HTR-8/SVneo (cell line): ENCODE measurements at regions not wholly inside any gene's neighbourhood (a gene's known extent, or its start where the extent isn't known, plus 50 kb on each side); places are given as distances from the start of the nearest gene placed in this dataset.

Source experiments
- DNase-seq: peaks from one replicate; pipeline ENCODE4 v3.0.0; 2011; ENCODE audit warnings: low spot score, mixed read lengths; ENCODE audit not compliant: insufficient read length
- FAIRE-seq: peaks from 2 replicates; lab custom pipeline; 2011; peaks lifted over from hg19 to GRCh38; lab: Jason Lieb, UNC

- no peak for DNase-seq
- FAIRE-seq = no peak
Observed at GRCh38 chr7:68423356-68423755, 1174.9 kb upstream of the AUTS2 start.

- DNase-seq (no peak), FAIRE-seq (no peak)
Observed at GRCh38 chr7:68424658-68425297, 1173.5 kb upstream of the AUTS2 start.

GRCh38 chr7:68425377-68425776, 1172.9 kb upstream of the AUTS2 start:
- FAIRE-seq = no peak
- DNase-seq = no peak

- FAIRE-seq (no peak), DNase-seq (no peak)
Observed at GRCh38 chr7:68429411-68430117, 1168.7 kb upstream of the AUTS2 start.

- DNase-seq (no peak), FAIRE-seq (no peak)
Observed at GRCh38 chr7:68432585-68432984, 1165.7 kb upstream of the AUTS2 start.

- no peak for DNase-seq
- no peak for FAIRE-seq
Observed at GRCh38 chr7:68433462-68434070, 1164.7 kb upstream of the AUTS2 start.

GRCh38 chr7:68434857-68435256, 1163.4 kb upstream of the AUTS2 start:
- FAIRE-seq (no peak), DNase-seq (no peak)

- no peak for FAIRE-seq
Observed at GRCh38 chr7:68438016-68438415, 1160.3 kb upstream of the AUTS2 start.

GRCh38 chr7:68438811-68439210, 1159.5 kb upstream of the AUTS2 start:
- DNase-seq = no peak
- no peak for FAIRE-seq

More at GRCh38 chr7:68438016-68438415, 1160.3 kb upstream of the AUTS2 start:
- no peak for DNase-seq

GRCh38 chr7:68439897-68440296, 1158.4 kb upstream of the AUTS2 start:
- no peak for DNase-seq
- FAIRE-seq = no peak

GRCh38 chr7:68440866-68441265, 1157.4 kb upstream of the AUTS2 start:
- FAIRE-seq = no peak
- no peak for DNase-seq

GRCh38 chr7:68441645-68442044, 1156.6 kb upstream of the AUTS2 start:
- FAIRE-seq (no peak), DNase-seq (no peak)

- no peak for DNase-seq
- no peak for FAIRE-seq
Observed at GRCh38 chr7:68442931-68443631, 1155.2 kb upstream of the AUTS2 start.

- no peak for FAIRE-seq
- DNase-seq = no peak
Observed at GRCh38 chr7:68444042-68444441, 1154.2 kb upstream of the AUTS2 start.

- no peak for FAIRE-seq
Observed at GRCh38 chr7:68444956-68445355, 1153.3 kb upstream of the AUTS2 start.

GRCh38 chr7:68446183-68446582, 1152.1 kb upstream of the AUTS2 start:
- DNase-seq = no peak
- no peak for FAIRE-seq

More at GRCh38 chr7:68444956-68445355, 1153.3 kb upstream of the AUTS2 start:
- no peak for DNase-seq

- no peak for FAIRE-seq
Observed at GRCh38 chr7:68449099-68449498, 1149.2 kb upstream of the AUTS2 start.

GRCh38 chr7:68449816-68450215, 1148.5 kb upstream of the AUTS2 start:
- FAIRE-seq (no peak), DNase-seq (no peak)

More at GRCh38 chr7:68449099-68449498, 1149.2 kb upstream of the AUTS2 start:
- DNase-seq = no peak

- no peak for FAIRE-seq
- DNase-seq = no peak
Observed at GRCh38 chr7:68454931-68455330, 1143.3 kb upstream of the AUTS2 start.

GRCh38 chr7:68456469-68456868, 1141.8 kb upstream of the AUTS2 start:
- no peak for DNase-seq
- no peak for FAIRE-seq

- DNase-seq = no peak
- no peak for FAIRE-seq
Observed at GRCh38 chr7:68457481-68457880, 1140.8 kb upstream of the AUTS2 start.
